ENCODE measurements at regions not wholly inside any gene's neighbourhood (a gene's known extent, or its start where the extent isn't known, plus 50 kb on each side); places are given as distances from the start of the nearest gene placed in this dataset.

- Mint-ChIP-seq H3K9me3 (peaks cover 2 to 3% of the 10 kb centered on the region in 2 donors), H3K4me1 (peaks cover 5 to 6% of the 10 kb centered on the region in 2 donors), H3K4me3 (no peak overlapping the region), H3K27me3 (ENCODE audit: low read depth in 2 of 2) (no peaks in the 10 kb centered on the region), H3K36me3 (peaks cover 13% of the 10 kb centered on the region), H3K27ac (no peak overlapping the region)
- DNase-seq (no peak), ATAC-seq (no peak)
- Histone ChIP-seq H3K36me3 (ENCODE audit: control insufficient read depth, insufficient read depth, low read length) (no peaks in the 10 kb centered on the region), H3K27me3 (ENCODE audit: control insufficient read depth, insufficient read depth, low read length) (no peaks in the 10 kb centered on the region), H3K27ac (ENCODE audit: low read length) (no peak overlapping the region), H3K4me3 (ENCODE audit: low read length) (no peak overlapping the region), H3K9me3 (ENCODE audit: control insufficient read depth, insufficient read depth, low read length) (peaks cover 8% of the 10 kb centered on the region), H3K4me1 (ENCODE audit: control insufficient read depth, insufficient read depth, low read length) (no peaks in the 10 kb centered on the region)
- TF ChIP-seq CTCF (IDR thresholded peaks at IDR 0.05) = no peak
- intact Hi-C loops (cut with micrococcal nuclease) = no loop called here
- 97% methylated on average over 5 of the region's 5 CpGs for WGBS (ENCODE audit: insufficient coverage)
Observed at GRCh38 chr4:123577225-123577906, 180.8 kb downstream of the SPRY1 start.

GRCh38 chr4:123578276-123579029, 181.9 kb downstream of the SPRY1 start:
- Mint-ChIP-seq H3K27me3 (ENCODE audit: low read depth in 2 of 2) (no peaks in the 10 kb centered on the region), H3K36me3 (peaks cover 13% of the 10 kb centered on the region), H3K27ac (no peak overlapping the region), H3K9me3 (peaks cover 2 to 3% of the 10 kb centered on the region in 2 donors), H3K4me1 (peaks cover 5 to 6% of the 10 kb centered on the region in 2 donors), H3K4me3 (no peak overlapping the region)
- Histone ChIP-seq H3K4me1 (ENCODE audit: control insufficient read depth, insufficient read depth, low read length) (no peaks in the 10 kb centered on the region), H3K4me3 (ENCODE audit: low read length) (no peak overlapping the region), H3K36me3 (ENCODE audit: control insufficient read depth, insufficient read depth, low read length) (no peaks in the 10 kb centered on the region), H3K9me3 (ENCODE audit: control insufficient read depth, insufficient read depth, low read length) (peaks cover 8% of the 10 kb centered on the region), H3K27me3 (ENCODE audit: control insufficient read depth, insufficient read depth, low read length) (no peaks in the 10 kb centered on the region), H3K27ac (ENCODE audit: low read length) (no peak overlapping the region)
- WGBS (ENCODE audit: insufficient coverage) = 100% methylated on average over 1 of the region's 3 CpGs
- intact Hi-C loops (cut with micrococcal nuclease) = no loop called here
- TF ChIP-seq CTCF (IDR thresholded peaks at IDR 0.05) = no peak
- DNase-seq = no peak
- no peak for ATAC-seq

- TF ChIP-seq CTCF (IDR thresholded peaks at IDR 0.05) = no peak
- WGBS (ENCODE audit: insufficient coverage) = 86% methylated on average over 2 of the region's 2 CpGs
Observed at GRCh38 chr4:123579961-123580360, 183.4 kb downstream of the SPRY1 start.

More at GRCh38 chr4:123579961-123580360, 183.4 kb downstream of the SPRY1 start:
- Mint-ChIP-seq H3K27me3 (ENCODE audit: low read depth in 2 of 2) (no peaks in the 10 kb centered on the region), H3K4me1 (peaks cover 0 to under 1% of the 10 kb centered on the region in 2 donors), H3K27ac (no peak overlapping the region), H3K9me3 (peaks cover 2 to 3% of the 10 kb centered on the region in 2 donors), H3K4me3 (no peak overlapping the region), H3K36me3 (peaks cover 13% of the 10 kb centered on the region)
- no peaks in the 10 kb centered on the region for H3K4me1 ChIP-seq (ENCODE audit: control insufficient read depth, insufficient read depth, low read length)
- no peak overlapping the region for H3K4me3 ChIP-seq (ENCODE audit: low read length)
- H3K27me3 ChIP-seq (ENCODE audit: control insufficient read depth, insufficient read depth, low read length) = no peaks in the 10 kb centered on the region
- ATAC-seq = no peak
- no peaks in the 10 kb centered on the region for H3K36me3 ChIP-seq (ENCODE audit: control insufficient read depth, insufficient read depth, low read length)
- H3K27ac ChIP-seq (ENCODE audit: low read length) = no peak overlapping the region
- DNase-seq = no peak
- H3K9me3 ChIP-seq (ENCODE audit: control insufficient read depth, insufficient read depth, low read length) = peaks cover 8% of the 10 kb centered on the region
- intact Hi-C loops (cut with micrococcal nuclease) = no loop called here
